Keratinocyte (primary cell): ENCODE measurements at regions not wholly inside any gene's neighbourhood (a gene's known extent, or its start where the extent isn't known, plus 50 kb on each side); places are given as distances from the start of the nearest gene placed in this dataset.

Source experiments
- DNase-seq: peaks from one replicate; pipeline ENCODE4 v3.0.0-alpha.2; 2011; ENCODE audit warnings: low read depth, missing footprints, low spot score
- FAIRE-seq: peaks from 2 replicates; lab custom pipeline; 2011; peaks lifted over from hg19 to GRCh38; lab: Jason Lieb, UNC
- H2AFZ ChIP-seq: 2 replicates; pipeline ENCODE4 v1.6.0; 2012; ENCODE audit warnings: low read length, control low read depth, inconsistent platforms; ENCODE audit not compliant: control insufficient read depth
- H3K27ac ChIP-seq: 2 replicates; pipeline ENCODE4 v1.5.1; 2011; ENCODE audit warnings: low read length; ENCODE audit not compliant: control insufficient read depth, insufficient read depth
- H3K27me3 ChIP-seq: 3 replicates; pipeline ENCODE4 v1.6.0; 2011; ENCODE audit warnings: low read length; ENCODE audit not compliant: control insufficient read depth, insufficient read depth; ENCODE audit errors: extremely low read depth
- H3K36me3 ChIP-seq, 2 experiments: 2 replicates in 1 of 2; 3 replicates in 1 of 2; pipeline ENCODE4 v1.5.1; 2011; ENCODE audit warnings: low read length in 2 of 2, mild to moderate bottlenecking in 1 of 2; ENCODE audit not compliant: control insufficient read depth in 2 of 2, insufficient read depth in 2 of 2; ENCODE audit errors: extremely low read depth in 1 of 2
- H3K4me1 ChIP-seq: 3 replicates; pipeline ENCODE4 v1.5.1; 2011; ENCODE audit warnings: low read length; ENCODE audit not compliant: control insufficient read depth, insufficient read depth; ENCODE audit errors: extremely low read depth
- H3K4me2 ChIP-seq: 3 replicates; pipeline ENCODE4 v1.6.0; 2011; ENCODE audit warnings: low read depth, low read length; ENCODE audit not compliant: control insufficient read depth, insufficient read depth; ENCODE audit errors: extremely low read depth
- H3K4me3 ChIP-seq, 3 experiments: fragments of 200-600 bp in 1 of 3; sonication (generic) in 1 of 3; 2 replicates in 2 of 3; 3 replicates in 1 of 3; pipeline ENCODE4 v1.5.1; 2011 to 2016; ENCODE audit warnings: low read length in 3 of 3, mild to moderate bottlenecking in 3 of 3, control low read depth in 2 of 3, inconsistent platforms in 1 of 3, low read depth in 1 of 3, mixed read lengths in 1 of 3, mixed run types in 1 of 3, moderate library complexity in 1 of 3; ENCODE audit not compliant: control insufficient read depth in 2 of 3, insufficient read depth in 2 of 3; ENCODE audit errors: extremely low read depth in 1 of 3
- H3K79me2 ChIP-seq: 2 replicates; pipeline ENCODE4 v1.6.0; 2012; ENCODE audit warnings: low read length; ENCODE audit not compliant: control insufficient read depth, insufficient read depth
- H3K9ac ChIP-seq: 3 replicates; pipeline ENCODE4 v1.6.0; 2011; ENCODE audit warnings: low read length; ENCODE audit not compliant: control insufficient read depth, insufficient read depth; ENCODE audit errors: extremely low read depth
- H3K9me1 ChIP-seq: 3 replicates; pipeline ENCODE4 v1.6.0; 2011; ENCODE audit warnings: low read length; ENCODE audit not compliant: control insufficient read depth, insufficient read depth; ENCODE audit errors: extremely low read depth
- H3K9me3 ChIP-seq: 2 replicates; pipeline ENCODE4 v1.5.1; 2012; ENCODE audit warnings: low read depth, low read length; ENCODE audit not compliant: control insufficient read depth
- H4K20me1 ChIP-seq: 3 replicates; pipeline ENCODE4 v1.6.0; 2011; ENCODE audit warnings: low read length; ENCODE audit not compliant: control insufficient read depth, insufficient read depth; ENCODE audit errors: extremely low read depth
- CTCF ChIP-seq, 3 experiments: IDR thresholded peaks in 1 of 3; conservative IDR thresholded peaks in 1 of 3; optimal IDR thresholded peaks in 1 of 3; 2 replicates in 2 of 3; 3 replicates in 1 of 3; pipeline versions ENCODE3 to v1.5.1; 2011; ENCODE audit warnings: low read length in 3 of 3, mild to moderate bottlenecking in 3 of 3, moderate library complexity in 2 of 3, control low read depth in 1 of 3, inconsistent platforms in 1 of 3; ENCODE audit not compliant: insufficient read depth in 2 of 3; ENCODE audit errors: extremely low read depth in 1 of 3
- EZH2 ChIP-seq: IDR thresholded peaks from one replicate; pipeline ENCODE4 v1.6.1; 2012; ENCODE audit warnings: inconsistent platforms, mild to moderate bottlenecking, low read length, moderate library complexity
- dilution Hi-C: fragments of 300-500 bp; cut with MboI; formaldehyde crosslinking; loops from one replicate; pipeline ENCODE4 v1.7.0; 2020; ENCODE audit warnings: low sequenced_read_pairs; ENCODE audit not compliant: extremely low pct_ligation_motif_present

- H3K4me1 ChIP-seq: no peaks in the 10 kb centered on the region
- TF ChIP-seq CTCF (optimal IDR thresholded peaks at IDR 0.05 in 1 of 3, IDR thresholded peaks at IDR 0.05 in 1 of 3, conservative IDR thresholded peaks at IDR 0.05 in 1 of 3; ENCODE audit: extremely low read depth in 1 of 3, insufficient read depth in 2 of 3, low read length in 3 of 3): no peak
- no peak for TF ChIP-seq EZH2
- H3K9me1 ChIP-seq: no peaks in the 10 kb centered on the region
- H3K9me3 ChIP-seq: no peaks in the 10 kb centered on the region
- H3K9ac ChIP-seq: no peak overlapping the region
- H3K4me3 ChIP-seq: no peak overlapping the region
- H3K36me3 ChIP-seq: no peaks in the 10 kb centered on the region
- no peaks in the 10 kb centered on the region for H3K79me2 ChIP-seq
- no peak for FAIRE-seq
- DNase-seq: no peak
- H3K4me2 ChIP-seq: no peak overlapping the region
- H4K20me1 ChIP-seq: no peaks in the 10 kb centered on the region
- H3K27me3 ChIP-seq: no peaks in the 10 kb centered on the region
- H3K27ac ChIP-seq: no peak overlapping the region
- dilution Hi-C loops: no loop called here
- no peak overlapping the region for H2AFZ ChIP-seq
Observed at GRCh38 chr16:58863042-58863441, 128.9 kb upstream of the GOT2 start.

GRCh38 chr16:58862334-58863021, 128.4 kb upstream of the GOT2 start:
- Histone ChIP-seq H4K20me1 (no peaks in the 10 kb centered on the region), H3K27me3 (no peaks in the 10 kb centered on the region), H3K9ac (no peak overlapping the region), H3K27ac (no peak overlapping the region), H3K4me3 (no peak overlapping the region), H3K4me1 (no peaks in the 10 kb centered on the region), H3K9me1 (no peaks in the 10 kb centered on the region), H3K9me3 (no peaks in the 10 kb centered on the region), H2AFZ (no peak overlapping the region), H3K36me3 (no peaks in the 10 kb centered on the region), H3K4me2 (no peak overlapping the region), H3K79me2 (no peaks in the 10 kb centered on the region)
- dilution Hi-C loops: no loop called here
- no peak for TF ChIP-seq CTCF (optimal IDR thresholded peaks at IDR 0.05 in 1 of 3, IDR thresholded peaks at IDR 0.05 in 1 of 3, conservative IDR thresholded peaks at IDR 0.05 in 1 of 3; ENCODE audit: extremely low read depth in 1 of 3, insufficient read depth in 2 of 3, low read length in 3 of 3)
- TF ChIP-seq EZH2: no peak
- FAIRE-seq (no peak), DNase-seq (no peak)
